Kidney capillary endothelial cell (primary cell): ENCODE measurements at regions not wholly inside any gene's neighbourhood (a gene's known extent, or its start where the extent isn't known, plus 50 kb on each side); places are given as distances from the start of the nearest gene placed in this dataset.

Experiments used
- DNase-seq: peaks from one replicate; pipeline ENCODE4 v3.0.0-alpha.2; 2018; ENCODE audit warnings: low spot score

- no peak for DNase-seq
Measured at GRCh38 chr22:27420817-27421361, 380.7 kb downstream of the MN1 start.

GRCh38 chr22:27422442-27422841, 379.1 kb downstream of the MN1 start:
- no peak for DNase-seq

GRCh38 chr22:27424319-27424718, 377.2 kb downstream of the MN1 start:
- DNase-seq, result no peak

GRCh38 chr22:27429476-27429875, 372.1 kb downstream of the MN1 start:
- DNase-seq, result no peak

- no peak for DNase-seq
Measured at GRCh38 chr22:27431081-27431480, 370.5 kb downstream of the MN1 start.

- no peak for DNase-seq
Measured at GRCh38 chr22:27431896-27432295, 369.7 kb downstream of the MN1 start.

- DNase-seq, result no peak
Measured at GRCh38 chr22:27433099-27433498, 368.5 kb downstream of the MN1 start.

- DNase-seq, result no peak
Measured at GRCh38 chr22:27433585-27434190, 367.9 kb downstream of the MN1 start.

DNA sequence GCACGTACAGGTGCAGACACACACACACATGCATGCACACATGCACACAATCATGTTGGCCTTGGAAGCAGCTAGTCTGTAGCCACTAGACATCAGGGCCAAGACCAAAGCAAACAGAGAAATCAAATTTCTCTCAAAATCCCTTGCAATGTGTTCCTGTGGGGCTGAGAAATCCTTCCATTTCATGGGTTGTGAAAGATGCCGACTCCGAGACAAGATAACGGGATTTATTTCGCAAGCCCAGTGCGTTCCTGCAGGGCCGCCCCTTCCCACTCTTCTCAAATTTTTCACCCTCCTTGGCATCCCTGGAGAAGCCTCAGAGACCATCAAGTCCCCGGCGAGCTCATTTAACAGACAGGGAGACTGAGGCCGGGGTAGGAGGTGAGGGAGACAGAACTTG, 366.7 kb downstream of the MN1 start:
- no peak for DNase-seq

DNA sequence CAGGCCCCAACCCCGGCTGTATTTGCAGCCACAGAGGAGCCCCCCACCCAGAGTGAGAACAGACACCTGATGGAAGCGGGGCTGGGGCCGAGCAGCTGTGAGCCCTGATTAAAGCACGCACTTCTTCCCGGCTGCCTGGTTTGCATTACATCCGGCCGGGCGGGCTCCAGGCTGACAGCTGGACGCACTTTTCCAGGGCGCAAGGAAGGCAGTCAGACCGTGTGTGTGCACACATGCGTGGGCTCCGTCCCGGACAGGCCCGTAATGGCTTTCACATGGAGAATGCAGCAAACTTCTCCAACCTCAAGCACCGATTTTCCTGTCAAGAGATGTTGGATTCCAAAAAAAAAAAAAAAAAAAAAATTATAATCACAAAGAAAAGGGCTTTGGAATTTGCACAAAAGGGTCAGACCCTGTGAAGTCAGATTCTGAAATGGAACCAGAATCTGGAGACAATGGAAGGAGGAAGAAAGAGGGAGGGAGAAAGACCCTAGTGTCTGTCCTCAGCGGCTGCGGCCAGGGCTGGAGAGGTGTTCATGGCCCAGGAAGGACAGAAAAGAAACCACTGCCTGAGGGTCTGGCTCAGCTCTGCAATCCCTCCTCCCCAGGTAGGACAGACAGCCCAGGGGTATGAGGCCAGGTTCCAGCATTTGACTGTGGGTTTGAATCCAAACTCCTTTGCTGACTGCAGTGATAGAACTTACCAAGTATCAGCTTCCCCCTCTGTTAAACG, 365.5 kb downstream of the MN1 start:
- DNase-seq, result peak; percentile 62

DNA sequence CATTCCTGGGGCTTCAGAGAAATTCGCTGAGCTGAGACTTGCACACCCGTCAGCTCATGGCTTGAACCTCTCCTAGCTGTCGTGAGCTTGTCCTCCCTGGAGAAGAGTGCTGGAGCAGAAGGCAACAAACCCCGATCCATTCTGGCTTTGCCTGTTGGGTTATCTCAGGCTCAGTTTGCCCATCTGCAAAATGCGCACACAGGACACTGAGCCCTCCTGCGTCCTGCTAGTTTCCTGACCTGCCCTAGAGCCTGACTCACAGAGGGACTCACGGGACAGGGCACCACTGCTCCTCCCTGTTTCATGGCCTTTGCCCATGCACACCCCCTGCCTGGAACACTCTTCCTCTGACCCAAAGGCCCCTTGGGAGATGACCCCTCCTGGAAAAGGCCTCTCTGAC, 365.0 kb downstream of the MN1 start:
- no peak for DNase-seq

DNA sequence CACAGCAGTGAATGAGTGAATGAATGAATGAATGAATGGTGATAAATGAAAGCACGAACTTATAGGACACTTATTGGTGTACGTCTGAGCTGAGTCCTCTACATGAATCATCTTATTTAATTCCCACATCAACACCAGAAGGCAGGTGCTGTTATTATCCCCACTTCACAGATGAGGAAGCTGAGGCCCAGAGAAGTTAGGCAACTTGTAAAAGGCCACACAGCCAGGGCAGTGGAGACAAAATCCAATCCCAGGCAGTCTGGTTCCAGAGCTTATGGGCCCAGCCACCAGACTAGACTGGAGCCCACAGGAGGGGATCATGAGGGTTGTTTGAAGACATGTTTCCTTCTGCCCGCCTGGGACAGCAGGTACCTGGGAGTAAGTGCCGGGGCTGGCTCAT, 364.0 kb downstream of the MN1 start:
- no peak for DNase-seq

GRCh38 chr22:27438271-27438980, 363.1 kb downstream of the MN1 start:
- no peak for DNase-seq

GRCh38 chr22:27439131-27439530, 362.4 kb downstream of the MN1 start:
- DNase-seq, result no peak

- DNase-seq, result no peak
Measured at GRCh38 chr22:27440304-27440865, 361.2 kb downstream of the MN1 start.

DNA sequence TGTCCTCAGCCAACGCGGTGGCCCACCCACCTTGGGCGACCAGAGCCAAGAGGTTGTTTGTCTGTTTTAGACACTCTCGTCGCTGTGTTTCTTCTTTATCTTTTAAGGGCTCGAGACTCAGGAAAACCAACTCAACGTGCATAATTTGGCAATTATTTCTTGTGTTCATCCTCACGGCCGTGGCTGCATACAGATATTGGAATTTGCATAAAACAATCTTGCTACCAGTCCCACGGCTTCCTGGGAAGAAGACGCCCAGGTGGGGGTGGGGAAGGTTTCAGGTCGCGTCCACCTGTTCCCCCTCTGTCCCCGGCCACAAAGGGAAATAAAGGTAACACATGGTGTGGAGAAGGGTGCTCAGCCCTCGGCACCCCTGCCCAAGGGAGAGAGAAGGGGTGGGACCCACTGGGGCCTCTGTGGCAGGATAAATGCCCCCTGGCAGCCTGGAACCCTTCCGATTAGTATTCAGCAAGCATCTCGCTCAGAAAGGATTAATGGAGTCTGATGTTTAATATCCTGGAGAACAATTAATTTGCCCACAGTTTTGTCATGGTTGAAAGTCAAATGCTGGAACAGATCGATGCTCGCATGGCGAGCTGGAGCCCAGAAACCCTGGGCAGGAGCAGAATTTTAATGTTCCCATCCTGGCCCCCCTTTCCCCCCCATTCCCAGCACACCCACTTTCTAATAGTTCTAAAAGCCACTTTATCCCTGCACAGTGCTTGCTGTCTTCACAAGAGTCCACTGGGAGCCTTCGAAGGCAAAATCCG, 359.7 kb downstream of the MN1 start:
- DNase-seq, result no peak

- no peak for DNase-seq
Measured at GRCh38 chr22:27443306-27443705, 358.2 kb downstream of the MN1 start.

- no peak for DNase-seq
Measured at GRCh38 chr22:27445881-27446280, 355.7 kb downstream of the MN1 start.

GRCh38 chr22:27447289-27447688, 354.3 kb downstream of the MN1 start:
- DNase-seq, result no peak

GRCh38 chr22:27450448-27450847, 351.1 kb downstream of the MN1 start:
- no peak for DNase-seq

DNA sequence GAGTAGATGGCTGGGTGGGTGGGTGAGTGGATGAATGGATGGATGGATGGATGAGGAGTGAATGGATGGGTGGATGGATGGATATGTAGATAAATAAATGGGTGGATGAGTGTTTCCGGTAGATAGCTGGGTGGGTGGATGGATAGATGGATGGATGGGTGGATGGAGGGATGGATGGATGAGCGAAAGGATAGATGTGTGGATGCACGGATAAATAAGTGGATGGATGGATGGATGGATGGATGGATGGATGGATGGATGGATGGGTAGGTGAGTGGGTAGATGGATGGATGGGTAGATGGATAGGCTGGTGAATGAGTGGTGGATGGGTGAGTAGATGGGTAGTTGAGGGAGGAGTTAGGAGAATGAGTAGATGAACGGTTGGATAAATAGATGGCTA, 349.3 kb downstream of the MN1 start:
- DNase-seq, result no peak

DNA sequence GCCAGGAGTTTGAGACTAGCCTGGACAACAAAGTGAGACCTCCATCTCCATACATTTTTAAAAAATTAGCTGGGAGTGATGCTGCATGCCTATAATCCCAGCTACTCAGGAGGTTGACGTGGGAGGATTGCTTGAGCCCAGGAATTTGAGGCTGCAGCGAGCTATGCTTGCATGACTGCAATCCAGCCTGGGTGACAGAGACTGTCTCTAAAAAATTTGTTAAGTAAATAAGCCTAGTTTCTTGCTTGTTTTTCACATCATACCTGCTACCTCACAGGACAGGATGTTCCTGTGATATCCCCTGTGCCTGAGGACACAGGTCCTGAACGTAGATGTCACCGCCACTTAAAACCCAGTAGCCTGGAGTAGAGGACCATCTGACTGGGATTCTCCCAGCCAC, 348.6 kb downstream of the MN1 start:
- no peak for DNase-seq
